K562 (cell line): ENCODE measurements at regions not wholly inside any gene's neighbourhood (a gene's known extent, or its start where the extent isn't known, plus 50 kb on each side); places are given as distances from the start of the nearest gene placed in this dataset.

Experiments used
- ATAC-seq: fragments of 200-7000 bp; cut with Tn5 transposase; 3 replicates; pipeline ENCODE4 v1.9.1; 2020; ENCODE audit warnings: moderate library complexity
- BruUV-seq: library from RNA; stranded (reverse); fragments of 400-500 nt; replicated peaks from 2 replicates; lab custom pipeline; 2021; lab: Mats Ljungman, UMichigan
- CTCF ChIA-PET: fragments of 300-600 bp; formaldehyde crosslinking; extraction: SDS; loops from one replicate; lab custom pipeline; 2021; ENCODE audit warnings: low intra/inter-chr PET ratio; lab: Yijun Ruan, JAX
- POLR2A ChIA-PET: fragments of 300-600, 350-650 bp; sonication (Branson Sonifier 250); formaldehyde crosslinking; extraction: SDS; loops from one replicate; lab custom pipeline; 2021; ENCODE audit warnings: antibody characterized with exemption, inconsistent platforms; lab: Yijun Ruan, JAX
- DNase-seq, 4 experiments: peaks; one replicate each; pipeline versions ENCODE4 v3.0.0 to v3.0.0-alpha.2; 2011 to 2018; ENCODE audit warnings: low spot score in 3 of 4, mixed read lengths in 3 of 4; ENCODE audit errors: extremely low read depth in 1 of 4
- FAIRE-seq: peaks from 2 replicates; lab custom pipeline; 2011; peaks lifted over from hg19 to GRCh38; lab: Jason Lieb, UNC
- H2AFZ ChIP-seq: 2 replicates; pipeline ENCODE4 v1.6.0; 2011; ENCODE audit warnings: low read depth, low read length, control low read depth, inconsistent platforms
- H3K27ac ChIP-seq: fragments of 200-600 bp; 3 replicates; pipeline ENCODE4 v1.8.0; 2011; ENCODE audit warnings: low read depth, mild to moderate bottlenecking, control low read depth, inconsistent platforms, low read length, moderate library complexity, mixed read lengths; ENCODE audit errors: extremely low read depth
- H3K27me3 ChIP-seq, 2 experiments: fragments of 300-600 bp in 1 of 2; 2 replicates in 1 of 2; 3 replicates in 1 of 2; pipeline versions ENCODE4 v1.6.0 to v1.8.0; 2011; ENCODE audit warnings: inconsistent platforms in 2 of 2, low read length in 2 of 2, mild to moderate bottlenecking in 1 of 2, mixed read lengths in 1 of 2, moderate library complexity in 1 of 2; ENCODE audit not compliant: control insufficient read depth in 2 of 2, insufficient read depth in 2 of 2
- H3K36me3 ChIP-seq: fragments of 300-600 bp; 3 replicates; pipeline ENCODE4 v1.8.0; 2011; ENCODE audit warnings: mild to moderate bottlenecking, low read length, inconsistent platforms; ENCODE audit not compliant: control insufficient read depth, insufficient read depth
- H3K4me1 ChIP-seq, 2 experiments: fragments of 200-600 bp in 1 of 2; replicated peaks in 1 of 2; 2 replicates in 1 of 2; 3 replicates in 1 of 2; pipeline versions ENCODE4 v1.5.1 to v1.8.0; 2011; ENCODE audit warnings: inconsistent platforms in 2 of 2, low read length in 2 of 2, mild to moderate bottlenecking in 1 of 2, mixed read lengths in 1 of 2, moderate library complexity in 1 of 2; ENCODE audit not compliant: control insufficient read depth in 2 of 2, insufficient read depth in 2 of 2
- H3K4me2 ChIP-seq: 2 replicates; pipeline ENCODE4 v1.6.1; 2011; ENCODE audit warnings: low read length, control low read depth, inconsistent platforms, mixed read lengths; ENCODE audit not compliant: insufficient read depth
- H3K4me3 ChIP-seq: fragments of 200-600 bp; sonication (generic), shearing (Covaris generic); 2 replicates; pipeline ENCODE4 v1.5.1; 2016; ENCODE audit warnings: control low read depth, inconsistent platforms
- H3K79me2 ChIP-seq: fragments of 200-600 bp; 3 replicates; pipeline ENCODE4 v1.8.0; 2011; ENCODE audit warnings: low read length, inconsistent platforms; ENCODE audit not compliant: control insufficient read depth, insufficient read depth
- H3K9ac ChIP-seq, 2 experiments: 2 replicates each; pipeline versions ENCODE4 v1.6.0 to v1.6.1; 2011; ENCODE audit warnings: low read depth in 2 of 2, low read length in 2 of 2, control low read depth in 1 of 2, inconsistent platforms in 1 of 2, mild to moderate bottlenecking in 1 of 2, mixed read lengths in 1 of 2; ENCODE audit not compliant: insufficient read depth in 1 of 2
- H3K9me1 ChIP-seq: one replicate; pipeline ENCODE4 v1.6.0; 2011; ENCODE audit warnings: inconsistent platforms, mild to moderate bottlenecking, low read length, moderate library complexity; ENCODE audit not compliant: control insufficient read depth, insufficient read depth
- H3K9me3 ChIP-seq: replicated peaks from 2 replicates; pipeline ENCODE4 v1.5.1; 2011; ENCODE audit warnings: low read depth, low read length, inconsistent platforms; ENCODE audit not compliant: control insufficient read depth, insufficient read depth
- H4K20me1 ChIP-seq: replicated peaks from 2 replicates; pipeline ENCODE4 v1.6.1; 2011; ENCODE audit warnings: low read length, inconsistent platforms, mixed read lengths; ENCODE audit not compliant: control insufficient read depth, insufficient read depth
- CHD1 ChIP-seq: fragments of 200-600 bp; sonication (generic); IDR thresholded peaks from one replicate; pipeline ENCODE4 v1.6.1; 2012; ENCODE audit warnings: mild to moderate bottlenecking, moderate library complexity, low read length, inconsistent platforms
- RFX1 ChIP-seq: fragments of 450-650 bp; IDR thresholded peaks from 2 replicates; pipeline ENCODE4 v1.6.1; 2016; ENCODE audit warnings: mild to moderate bottlenecking, moderate library complexity
- TSC22D4 ChIP-seq: fragments of 450-650 bp; IDR thresholded peaks from 2 replicates; pipeline ENCODE4 v1.6.1; 2016; ENCODE audit warnings: missing genetic modification characterization, missing biosample characterization, control low read depth
- ZHX1 ChIP-seq: fragments of 150-350 bp; conservative IDR thresholded peaks from 2 replicates; pipeline ENCODE4 v1.6.1; 2014; ENCODE audit warnings: low read length
- ZNF77 ChIP-seq: fragments of 250-450 bp; sonication (Bioruptor Pico); IDR thresholded peaks from 2 replicates; pipeline ENCODE4 v1.5.0; 2020
- WGBS: fragments of 100-300 bp; shearing (Covaris generic); methylation state at CpG from one replicate; pipeline ENCODE4 v1.1.6; 2016; ENCODE audit warnings: low coverage, mixed read lengths; ENCODE audit not compliant: insufficient coverage; ENCODE audit errors: missing lambda C conversion rate; 5-methylcytosine and 5-hydroxymethylcytosine counted together
- in situ Hi-C: fragments of 300-500 bp; cut with MboI; formaldehyde crosslinking; loops from 4 replicates; pipeline ENCODE4 v1.15.0; 2018; ENCODE audit warnings: inconsistent platforms, mixed read lengths
- intact Hi-C: fragments of 100-400 bp; cut with micrococcal nuclease; formaldehyde crosslinking; loops from 2 replicates; pipeline ENCODE4 v1.14.2; 2022
- TF ChIP-seq, protein P1 (sequence below): fragments of 250-450 bp; sonication (Bioruptor Pico); IDR thresholded peaks from 2 replicates; pipeline ENCODE4 v1.8.0; 2022; ENCODE audit warnings: inconsistent platforms

GRCh38 chr5:175282611-175283225, 161.3 kb downstream of the DRD1 start:
- no peak overlapping the region for H3K27ac ChIP-seq
- H3K79me2 ChIP-seq, result no peaks in the 10 kb centered on the region
- H3K4me3 ChIP-seq, result no peak overlapping the region
- DNase-seq (no peak), FAIRE-seq (no peak), ATAC-seq (no peak)
- no peaks in the 10 kb centered on the region for H4K20me1 ChIP-seq
- CTCF ChIA-PET, result no interaction called here
- H3K9ac ChIP-seq, result no peak overlapping the region
- 0% methylated on average over 1 of the region's 1 CpG for WGBS
- in situ Hi-C loops (no loop called here), intact Hi-C loops (no loop called here)
- no TSS peak for BruUV-seq
- H3K4me1 ChIP-seq, result no peaks in the 10 kb centered on the region
- H3K27me3 ChIP-seq, result no peaks in the 10 kb centered on the region
- TF ChIP-seq ZHX1, result no peak
- peak; percentile 26; the same call in 1 of the 2 replicates for TF ChIP-seq RFX1
- no peak for TF ChIP-seq CHD1
- TF ChIP-seq, protein P1, sequence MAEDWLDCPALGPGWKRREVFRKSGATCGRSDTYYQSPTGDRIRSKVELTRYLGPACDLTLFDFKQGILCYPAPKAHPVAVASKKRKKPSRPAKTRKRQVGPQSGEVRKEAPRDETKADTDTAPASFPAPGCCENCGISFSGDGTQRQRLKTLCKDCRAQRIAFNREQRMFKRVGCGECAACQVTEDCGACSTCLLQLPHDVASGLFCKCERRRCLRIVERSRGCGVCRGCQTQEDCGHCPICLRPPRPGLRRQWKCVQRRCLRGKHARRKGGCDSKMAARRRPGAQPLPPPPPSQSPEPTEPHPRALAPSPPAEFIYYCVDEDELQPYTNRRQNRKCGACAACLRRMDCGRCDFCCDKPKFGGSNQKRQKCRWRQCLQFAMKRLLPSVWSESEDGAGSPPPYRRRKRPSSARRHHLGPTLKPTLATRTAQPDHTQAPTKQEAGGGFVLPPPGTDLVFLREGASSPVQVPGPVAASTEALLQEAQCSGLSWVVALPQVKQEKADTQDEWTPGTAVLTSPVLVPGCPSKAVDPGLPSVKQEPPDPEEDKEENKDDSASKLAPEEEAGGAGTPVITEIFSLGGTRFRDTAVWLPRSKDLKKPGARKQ (CRISPR knock-in tag), result no peak
- no peak for TF ChIP-seq TSC22D4
- TF ChIP-seq ZNF77 (CRISPR knock-in tag), result no peak
- no peaks in the 10 kb centered on the region for H3K9me1 ChIP-seq
- POLR2A ChIA-PET, result no interaction called here
- no peak overlapping the region for H2AFZ ChIP-seq
- no peaks in the 10 kb centered on the region for H3K36me3 ChIP-seq
- H3K9me3 ChIP-seq, result no peaks in the 10 kb centered on the region
- H3K4me2 ChIP-seq, result no peak overlapping the region
